ENCODE measurements at regions not wholly inside any gene's neighbourhood (a gene's known extent, or its start where the extent isn't known, plus 50 kb on each side); places are given as distances from the start of the nearest gene placed in this dataset.

DNA sequence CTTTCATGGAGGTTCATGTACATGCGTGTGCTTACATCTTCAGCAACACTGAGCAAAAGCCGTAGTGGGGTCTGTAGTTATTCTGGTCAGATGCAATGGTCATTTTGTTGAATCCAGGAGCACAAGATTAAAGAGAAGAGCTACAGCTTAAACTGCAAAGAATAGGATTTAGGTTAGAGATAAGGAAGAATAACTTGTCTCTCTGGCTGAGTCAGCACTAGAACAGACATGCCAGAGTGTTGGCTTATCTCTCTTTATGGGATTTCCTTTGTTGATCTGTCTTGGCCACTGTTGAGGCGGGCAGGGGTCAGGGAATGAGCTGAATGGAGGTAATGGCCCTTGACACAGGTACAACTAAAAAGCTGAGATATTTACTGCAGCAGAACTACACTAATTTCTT lies 473.5 kb downstream of the CCSER2 start:
- no peak for DNase-seq

DNA sequence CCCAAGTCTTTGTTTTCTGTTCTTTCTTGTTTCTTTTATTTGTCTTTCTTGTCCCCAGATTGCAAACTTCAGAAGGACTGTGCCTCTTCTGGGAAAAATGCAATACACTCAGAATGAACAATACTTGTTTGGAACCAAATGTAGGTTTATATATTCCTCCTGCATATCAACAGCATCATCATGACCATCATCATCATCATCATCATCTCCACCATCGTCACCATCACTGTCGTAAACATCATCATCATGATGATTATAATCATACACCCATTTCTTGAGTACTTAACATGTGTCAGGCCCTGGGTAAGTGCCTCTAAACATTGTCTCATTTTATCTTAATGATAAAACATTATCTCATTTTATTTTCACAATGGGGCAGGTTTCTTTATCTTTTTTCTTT lies 476.8 kb downstream of the CCSER2 start:
- DNase-seq = no peak

DNA sequence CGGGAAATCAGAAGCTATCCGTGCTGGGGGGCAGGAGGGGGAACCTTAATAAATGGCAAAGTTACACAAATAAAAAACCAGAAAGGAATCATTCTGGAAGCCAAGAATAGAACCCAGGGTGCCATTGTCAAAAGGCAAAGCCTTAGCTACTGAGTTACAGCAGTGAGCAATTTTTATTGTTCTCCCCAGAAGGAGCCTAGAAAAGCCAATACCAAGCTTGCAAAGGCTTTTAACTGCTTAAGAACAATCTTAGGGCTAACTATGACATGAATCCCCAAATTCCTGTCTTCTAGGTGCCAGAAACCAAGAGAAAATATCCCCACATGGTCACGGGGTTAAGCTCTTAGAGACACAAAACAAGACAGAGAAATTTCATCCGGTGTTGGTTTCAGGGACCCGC lies 482.7 kb downstream of the CCSER2 start:
- DNase-seq = no peak

DNA sequence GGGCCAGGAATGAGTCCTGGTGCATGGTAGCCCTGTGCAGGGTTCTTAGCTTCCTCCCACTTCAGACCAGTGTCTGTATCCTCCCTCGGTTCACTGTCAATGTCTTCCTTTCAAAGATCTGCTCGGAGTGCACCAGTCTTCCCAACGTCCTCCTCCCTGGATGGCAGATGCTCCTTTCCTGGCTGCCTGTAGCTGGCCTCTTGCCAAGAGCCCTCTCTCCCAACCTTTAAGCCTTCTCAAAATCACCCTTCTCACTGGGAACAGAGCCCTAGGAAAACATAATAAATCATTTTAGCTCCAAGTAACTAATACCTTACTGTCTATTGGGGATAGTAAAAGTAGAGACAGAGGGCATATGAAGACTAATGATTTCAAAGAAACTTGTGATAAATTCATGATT lies 490.6 kb downstream of the CCSER2 start:
- DNase-seq = no peak

DNA sequence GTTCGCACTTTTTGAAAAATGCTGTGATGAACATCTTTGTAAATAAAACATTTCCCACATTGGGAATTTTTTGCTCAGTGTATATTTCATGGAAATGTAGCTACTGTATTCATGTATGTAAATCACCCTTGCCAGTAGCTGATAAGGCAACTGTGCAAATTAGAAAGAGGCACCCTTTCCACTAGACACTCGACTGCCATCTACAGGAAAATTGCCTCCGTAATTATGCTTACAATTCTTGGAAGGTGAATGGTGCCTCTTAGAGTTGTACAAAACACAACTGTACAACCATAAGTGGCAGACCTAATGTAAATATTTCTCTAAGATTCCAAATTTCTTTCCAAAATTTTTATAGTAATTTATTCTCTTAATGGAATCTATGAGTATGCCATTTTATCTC lies 491.7 kb downstream of the CCSER2 start:
- DNase-seq = no peak

DNA sequence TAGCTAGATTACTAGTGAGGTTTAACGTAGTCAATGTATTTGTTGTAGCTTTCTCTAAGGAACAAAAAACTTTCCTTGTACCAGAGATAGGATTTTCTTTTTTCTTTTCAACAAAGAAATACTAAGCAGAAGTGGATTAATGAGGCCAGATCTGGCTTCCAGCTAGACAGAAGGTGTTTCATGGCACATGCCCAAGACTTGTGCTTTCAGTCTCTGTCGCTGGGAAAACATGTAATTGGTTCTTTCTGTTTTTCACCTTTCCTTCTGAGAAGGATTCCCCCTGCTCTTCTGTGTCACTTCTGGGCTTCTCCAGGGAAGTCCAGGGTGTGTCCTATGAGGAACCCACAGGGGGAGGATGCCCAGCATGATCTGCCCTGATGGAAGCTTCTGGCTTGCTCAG lies 492.2 kb downstream of the CCSER2 start:
- no peak for DNase-seq

DNA sequence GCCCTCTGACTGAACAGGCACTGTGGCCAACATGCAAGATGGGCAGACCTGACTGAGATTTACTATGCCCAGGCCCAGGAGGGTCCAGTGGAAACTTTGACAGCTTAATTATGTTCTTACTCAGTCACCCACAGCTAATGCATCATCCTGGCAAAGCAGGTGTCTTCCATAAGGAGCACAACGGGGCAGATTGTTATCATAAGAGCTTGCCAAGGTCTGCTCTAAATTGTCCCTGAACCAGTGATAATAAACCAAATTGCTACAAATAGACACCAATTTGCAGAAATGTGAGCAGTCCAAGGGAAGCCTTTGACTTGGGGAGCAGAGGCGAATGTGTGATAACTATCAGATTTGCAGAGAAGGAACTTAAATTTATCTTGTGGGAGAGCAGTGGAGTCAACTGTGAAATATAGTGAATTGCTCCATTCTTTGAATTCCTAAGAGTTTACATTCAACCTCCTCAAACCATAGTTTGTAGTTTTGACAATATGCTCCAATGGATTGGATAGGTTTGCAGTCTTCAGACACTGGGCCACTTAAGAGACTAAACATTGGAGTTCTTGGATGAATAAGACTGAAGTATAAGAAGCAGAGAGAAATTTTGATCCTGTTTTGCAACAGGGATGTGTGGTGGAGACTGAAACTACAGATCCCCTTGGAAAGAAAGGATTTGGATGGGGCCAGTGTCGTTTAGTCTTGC lies 494.7 kb downstream of the CCSER2 start:
- DNase-seq = no peak

DNA sequence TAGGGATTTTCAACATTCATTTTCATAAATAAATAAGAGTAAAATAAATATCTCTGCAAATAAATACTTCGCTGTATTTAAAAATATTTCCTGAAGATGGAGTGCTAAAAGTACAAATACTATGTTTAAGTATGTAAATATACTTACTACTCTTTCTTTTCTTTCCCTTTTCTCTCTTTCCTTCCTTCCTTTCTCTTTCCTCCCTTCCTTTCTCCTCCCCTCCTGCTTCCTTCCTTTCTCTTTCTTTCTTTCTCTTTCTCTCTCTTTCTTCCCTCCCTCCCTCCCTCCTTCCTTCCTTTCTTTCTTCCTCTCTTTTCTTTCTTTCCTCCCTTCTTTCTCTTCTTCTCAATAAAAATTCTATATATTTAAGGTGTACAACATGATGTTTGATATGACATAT lies 496.1 kb downstream of the CCSER2 start:
- no peak for DNase-seq

DNA sequence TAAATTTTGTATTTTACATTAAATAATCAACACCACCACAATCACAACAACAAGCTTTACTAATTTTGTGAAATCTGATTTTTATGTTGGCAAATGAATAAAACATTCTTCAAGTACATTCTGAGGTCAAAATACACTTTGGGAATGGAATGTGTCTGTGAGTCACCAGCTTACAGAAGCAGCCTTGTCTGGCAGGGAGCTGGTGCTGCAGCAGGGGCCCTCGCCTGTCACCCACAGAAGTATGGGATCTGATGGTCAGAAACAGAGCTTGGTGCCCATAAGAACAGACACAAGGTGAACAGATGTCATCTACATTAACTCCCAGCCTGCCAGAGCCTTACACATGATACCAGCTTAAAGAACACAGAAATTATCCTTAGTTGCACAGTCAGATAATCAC lies 496.9 kb downstream of the CCSER2 start:
- DNase-seq = no peak

DNA sequence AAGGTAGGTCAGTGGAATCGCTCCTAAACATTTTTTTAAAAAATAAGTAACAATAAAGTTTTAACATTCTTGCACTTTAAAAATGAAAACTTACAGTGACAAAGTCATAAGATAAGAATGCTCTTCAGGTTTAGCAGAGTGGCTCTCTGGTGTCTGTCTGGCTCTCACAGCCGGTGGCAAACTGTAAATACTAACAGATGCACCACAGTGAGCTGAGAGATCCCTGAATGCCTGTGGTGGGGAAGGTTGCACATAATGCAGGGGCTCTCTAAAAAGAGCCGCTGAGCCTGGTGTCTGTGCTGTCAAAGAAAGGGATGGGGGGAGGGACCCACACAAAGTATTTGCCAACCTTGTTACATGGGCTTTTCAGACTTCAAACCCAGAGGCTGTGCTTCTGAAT lies 498.3 kb downstream of the CCSER2 start:
- no peak for DNase-seq

DNA sequence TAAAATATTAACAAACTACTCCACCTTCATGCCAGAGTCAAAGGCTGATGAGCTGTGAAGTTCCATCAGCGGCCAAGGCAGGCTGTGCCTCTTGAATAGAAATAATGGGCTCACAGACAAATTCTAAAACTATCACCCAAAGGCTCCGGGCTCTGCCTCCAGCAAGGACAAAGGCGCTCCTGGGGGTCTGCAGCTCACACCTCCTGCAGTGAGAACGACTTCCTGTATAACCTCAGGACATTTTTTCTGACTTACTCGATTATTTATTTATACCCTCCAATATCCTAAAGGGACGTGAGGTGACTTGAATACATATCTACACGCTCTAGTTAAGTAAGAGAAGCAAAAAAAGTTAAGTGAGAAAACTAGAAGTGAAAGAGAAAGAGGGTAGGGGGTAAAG lies 500.7 kb downstream of the CCSER2 start:
- no peak for DNase-seq

DNA sequence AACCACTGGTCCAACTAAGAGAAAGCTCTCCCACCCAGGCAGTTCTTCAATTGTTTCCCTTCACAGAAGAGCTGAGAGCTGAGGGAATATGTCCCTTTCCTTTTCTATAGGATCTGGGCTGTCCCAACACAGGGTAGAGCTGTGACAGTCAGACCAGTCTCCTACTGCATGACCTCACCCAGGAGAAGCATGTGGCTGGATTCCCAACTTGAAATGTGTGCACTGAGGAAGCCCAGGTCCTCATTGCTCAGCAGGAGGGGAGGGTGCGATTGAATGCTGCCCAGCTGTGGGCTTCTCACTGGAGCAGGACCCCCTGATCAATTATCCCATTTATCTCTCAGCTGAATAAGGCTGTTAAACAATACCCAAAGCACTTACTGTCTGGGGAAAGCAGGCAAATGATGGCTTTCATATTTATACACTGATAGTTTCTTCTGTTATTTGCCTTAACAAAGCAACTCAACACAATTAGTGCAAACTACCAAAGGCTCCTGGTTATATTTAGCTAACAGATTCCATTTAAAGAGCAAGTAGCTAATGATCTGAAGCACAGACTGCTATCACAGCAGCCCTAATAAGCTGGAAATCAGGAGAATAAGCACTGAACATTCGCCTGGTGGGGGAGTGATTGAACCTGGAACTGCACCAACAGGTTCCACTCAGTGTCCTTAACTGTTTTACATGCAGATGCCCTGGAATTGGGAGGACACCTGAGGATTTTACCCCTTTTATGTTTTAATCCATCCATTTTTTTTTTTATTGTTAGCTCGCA lies 508.8 kb downstream of the CCSER2 start:
- no peak for DNase-seq

DNA sequence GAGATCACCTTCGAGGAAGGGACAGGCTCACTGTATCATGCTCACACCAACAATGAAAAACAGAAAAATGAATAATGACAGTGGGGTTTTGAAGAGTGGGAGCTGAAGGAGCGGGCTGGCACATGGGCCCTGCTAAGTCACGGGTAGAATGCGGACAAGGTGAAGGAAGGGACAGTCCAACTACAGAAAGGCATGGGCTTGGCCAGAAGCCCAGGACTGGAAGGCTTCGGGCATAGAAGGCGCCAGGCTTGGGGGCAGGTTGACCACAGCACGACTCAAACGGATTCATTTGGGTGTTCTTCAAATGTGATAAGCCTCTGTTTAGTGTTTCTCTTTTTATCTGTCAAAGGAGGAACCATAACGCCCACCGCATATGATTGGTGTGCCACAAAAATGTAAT lies 509.5 kb downstream of the CCSER2 start:
- DNase-seq = no peak

DNA sequence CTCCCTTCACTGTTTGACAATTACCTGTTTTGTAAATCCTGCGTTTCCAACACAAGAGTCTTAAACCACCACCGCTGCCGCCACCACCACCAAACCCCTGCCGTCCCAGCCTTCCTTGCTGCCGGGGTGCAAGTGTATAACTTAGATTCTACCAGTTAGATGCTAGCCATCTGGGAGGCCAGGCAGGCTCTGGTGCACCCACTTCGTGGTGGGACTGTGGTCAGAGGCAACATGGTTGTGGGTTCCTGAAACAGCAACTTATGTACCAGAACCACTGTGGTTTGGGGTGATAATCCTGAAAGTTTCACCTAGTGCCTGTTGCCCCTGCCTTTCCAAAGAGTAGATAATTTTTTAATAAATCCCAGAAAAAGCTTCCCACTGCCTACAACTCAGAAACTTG lies 510.5 kb downstream of the CCSER2 start:
- no peak for DNase-seq

DNA sequence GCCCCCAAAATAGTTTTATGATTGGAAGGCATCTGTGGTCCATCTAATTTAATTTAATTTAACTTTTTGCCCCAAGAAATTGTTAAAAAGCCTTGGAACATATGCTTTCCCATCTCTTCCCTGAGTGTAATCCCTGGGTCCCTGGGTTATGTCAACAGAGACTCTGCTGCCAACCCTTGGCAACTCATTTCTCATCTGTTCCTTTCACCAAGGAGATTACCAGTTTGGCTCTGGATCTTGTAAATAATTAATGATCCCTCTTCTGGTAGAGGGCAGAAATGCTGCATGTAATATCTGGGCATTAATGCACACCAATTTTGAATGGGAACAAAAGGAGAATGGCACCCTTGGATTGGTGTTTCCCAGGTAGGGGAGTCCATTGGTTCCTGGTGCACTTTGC lies 514.2 kb downstream of the CCSER2 start:
- no peak for DNase-seq

DNA sequence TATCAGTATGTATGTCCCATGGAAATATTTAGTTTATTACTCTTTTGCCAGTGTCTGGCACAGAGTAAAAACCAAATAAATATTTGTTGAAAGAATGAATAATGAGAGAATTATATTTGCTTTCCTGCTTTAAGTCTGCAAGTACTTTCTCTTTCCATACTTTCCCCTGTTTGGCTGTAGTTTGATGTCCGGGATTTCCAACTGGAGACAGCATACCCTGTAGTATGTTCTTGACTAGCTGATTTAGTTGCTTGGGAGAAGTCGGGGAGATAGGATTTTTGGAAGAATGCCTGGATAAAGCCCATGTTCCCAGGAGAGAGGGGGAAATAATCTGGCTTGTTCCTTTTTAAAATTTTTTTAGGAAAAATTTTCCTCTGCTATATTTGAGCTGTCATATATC lies 516.1 kb downstream of the CCSER2 start:
- no peak for DNase-seq

DNA sequence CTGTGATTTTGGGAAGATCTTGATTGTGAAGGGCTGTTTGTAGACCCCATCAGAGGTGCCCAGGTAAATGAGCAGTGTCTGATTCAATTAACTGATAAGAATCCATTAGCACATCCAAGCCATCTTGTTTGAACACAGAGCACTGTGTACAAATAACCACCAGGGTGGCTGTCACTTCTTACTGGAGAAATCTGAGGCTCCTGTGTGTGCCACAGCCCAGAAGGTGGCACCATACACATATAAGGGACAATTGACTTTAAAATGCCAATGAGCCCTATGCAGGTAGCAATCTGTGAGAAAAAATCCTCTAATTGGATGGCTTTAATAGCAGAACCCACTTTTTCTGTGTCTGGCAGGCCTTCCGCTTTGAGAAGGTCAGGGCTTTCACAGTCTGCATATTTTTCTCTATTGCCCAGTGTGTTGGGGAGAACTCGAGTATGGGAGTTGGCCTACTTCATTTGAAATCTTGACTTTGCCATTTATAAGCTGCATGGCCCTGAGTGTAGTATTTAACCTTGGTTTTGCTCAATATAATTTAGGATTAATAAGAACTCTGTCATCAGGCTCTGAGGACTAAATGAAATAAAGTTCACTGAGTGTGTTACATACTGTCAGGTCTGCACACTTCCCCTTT lies 517.4 kb downstream of the CCSER2 start:
- DNase-seq = no peak

DNA sequence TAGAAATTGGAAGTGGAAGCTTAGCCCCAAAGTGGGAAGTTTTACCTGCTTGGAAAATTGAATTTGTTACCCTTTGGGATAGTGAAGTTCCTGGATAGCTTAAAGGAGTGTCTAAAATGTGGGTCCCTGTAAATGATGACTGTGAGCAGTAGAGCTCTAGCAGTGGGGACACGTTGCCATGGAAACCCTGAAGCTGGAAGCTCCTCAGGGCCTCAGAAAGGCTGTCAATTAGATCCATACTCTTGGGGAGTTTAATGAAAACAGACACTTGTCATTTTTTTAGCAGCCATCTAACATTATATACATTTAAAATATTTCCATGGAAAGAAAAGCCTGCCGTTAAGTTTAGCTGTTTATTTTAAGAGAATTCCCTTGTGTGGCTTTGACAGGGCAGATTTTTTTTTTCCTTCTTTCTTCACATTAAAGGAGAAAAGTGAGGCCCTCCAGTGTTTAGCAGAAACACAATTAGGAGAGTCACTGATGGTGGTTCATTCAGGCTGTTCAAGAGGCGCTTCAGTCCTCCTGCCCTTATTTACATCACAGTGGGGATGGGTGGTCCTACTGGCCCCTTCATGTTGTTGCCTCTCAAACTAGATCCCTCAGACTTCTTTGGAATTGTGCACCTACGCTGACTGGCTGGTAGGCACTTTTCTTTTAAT lies 518.4 kb downstream of the CCSER2 start:
- DNase-seq = no peak

DNA sequence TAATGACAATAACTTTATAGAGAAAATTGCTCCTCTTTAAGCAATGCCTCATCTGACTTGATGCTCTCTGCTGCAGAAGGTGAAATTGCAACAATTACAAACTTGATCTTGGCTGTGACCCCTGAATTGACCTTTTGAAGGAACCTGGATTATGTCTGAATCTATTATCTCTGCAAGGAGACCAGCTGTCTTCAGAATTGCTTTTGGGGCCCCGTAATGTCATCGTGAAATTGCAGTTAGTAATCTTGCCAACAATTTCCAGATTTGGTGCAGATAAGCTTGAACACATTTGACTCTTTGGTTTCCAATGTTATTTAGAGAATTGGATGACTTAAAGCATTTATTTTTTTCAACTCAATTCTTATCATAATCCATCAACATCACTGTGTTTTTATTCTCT lies 520.6 kb downstream of the CCSER2 start:
- no peak for DNase-seq

DNA sequence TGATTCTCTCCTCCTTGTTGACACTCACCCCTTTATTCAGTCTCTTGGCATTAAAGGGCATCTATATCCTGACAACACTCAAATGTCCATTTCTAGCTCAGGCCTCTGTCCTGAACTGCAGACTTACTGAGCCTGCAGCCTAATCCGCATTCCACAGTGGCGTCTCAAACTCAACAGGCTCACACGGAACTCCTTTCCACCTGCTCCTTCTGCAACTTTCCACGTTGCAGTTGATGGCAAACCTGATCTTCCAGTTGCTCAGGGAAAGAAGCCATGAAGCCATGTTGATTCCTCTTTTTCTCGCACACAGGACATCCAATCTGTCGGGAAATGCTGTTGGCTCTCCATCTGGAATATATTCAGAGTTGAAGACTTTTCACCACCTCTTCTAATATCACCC lies 522.4 kb downstream of the CCSER2 start:
- DNase-seq = no peak

DNA sequence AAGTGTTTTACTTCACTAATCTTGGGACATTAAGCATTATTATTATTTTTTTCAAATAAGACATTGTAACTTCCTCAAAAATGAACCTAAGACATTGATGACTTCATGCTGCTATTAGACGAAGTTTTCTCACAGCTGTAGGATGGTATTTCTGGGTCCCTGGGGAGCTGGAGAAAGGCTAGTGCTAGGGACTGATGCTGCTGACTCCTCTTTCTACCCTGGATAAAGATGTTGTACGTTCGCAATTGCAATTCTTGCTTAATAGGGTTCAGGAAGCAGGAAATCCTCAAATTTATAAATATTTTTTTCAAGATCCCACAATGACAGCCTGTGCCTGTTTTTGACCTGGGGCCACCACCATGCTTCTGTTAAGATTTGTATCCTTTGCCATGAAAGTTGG lies 526.0 kb downstream of the CCSER2 start:
- no peak for DNase-seq

DNA sequence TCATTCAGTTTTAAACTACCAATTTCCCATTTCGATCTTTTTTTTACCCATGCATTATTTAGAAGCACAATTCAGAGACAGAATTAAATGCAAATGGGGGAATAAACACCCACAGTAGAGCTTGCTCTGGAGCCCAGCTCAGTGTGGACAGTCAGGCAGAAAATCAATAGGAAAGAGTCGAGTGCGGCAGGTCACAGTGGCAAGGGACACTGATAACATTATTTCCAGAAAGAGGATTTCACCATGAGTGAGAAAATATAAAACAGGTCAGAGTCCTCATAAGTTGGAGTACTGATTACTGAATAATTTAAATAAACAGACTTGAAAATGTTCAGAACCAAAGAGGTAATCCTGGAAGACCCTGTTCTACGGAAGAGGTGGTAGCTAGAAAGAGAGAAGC lies 532.5 kb downstream of the CCSER2 start:
- no peak for DNase-seq

DNA sequence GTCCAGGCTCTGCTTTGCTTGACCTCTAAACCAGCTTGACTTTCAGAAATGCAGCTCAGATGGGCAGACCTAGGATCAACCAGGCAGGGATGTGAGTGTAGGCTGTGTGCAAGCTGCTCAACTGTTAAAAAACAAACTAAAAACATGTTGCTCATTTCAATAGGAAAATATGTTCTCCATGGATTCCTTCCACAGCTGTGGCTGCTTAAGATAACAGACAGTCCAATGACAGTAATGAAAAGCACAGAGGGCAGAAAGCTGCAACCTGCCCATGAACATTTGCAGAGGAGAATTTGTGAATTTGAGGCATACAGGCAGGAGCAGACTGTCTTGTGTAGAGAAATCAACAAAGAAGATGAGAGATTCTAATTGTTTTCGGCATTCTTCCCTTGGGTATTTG lies 534.2 kb downstream of the CCSER2 start:
- DNase-seq = no peak

DNA sequence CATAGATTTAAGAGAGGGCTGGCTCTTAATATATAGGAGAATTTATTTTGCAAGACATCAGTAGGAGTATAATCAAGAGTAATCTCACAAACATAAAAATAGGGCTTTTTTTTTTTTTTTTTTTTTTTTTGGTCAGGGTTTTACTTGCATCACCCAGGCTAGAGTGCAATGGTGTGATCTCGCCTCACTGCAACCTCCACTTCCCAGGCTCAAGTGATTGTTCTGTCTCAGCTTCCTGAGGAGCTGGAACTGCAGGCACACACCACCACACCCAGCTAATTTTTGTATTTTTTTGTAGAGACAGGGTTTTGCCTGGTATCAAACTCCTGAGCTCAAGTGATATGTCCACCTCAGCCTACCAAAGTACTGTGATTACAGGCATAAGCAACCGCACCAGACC lies 535.3 kb downstream of the CCSER2 start:
- no peak for DNase-seq

Data from GF-D8 (cell line).